HG02884 (cell line): ENCODE measurements at regions not wholly inside any gene's neighbourhood (a gene's known extent, or its start where the extent isn't known, plus 50 kb on each side); places are given as distances from the start of the nearest gene placed in this dataset.

Source experiments
- ATAC-seq: cut with Tn5 transposase; IDR thresholded peaks from one replicate; pipeline ENCODE4 v1.9.1; 2021; ENCODE audit warnings: mild to moderate bottlenecking, moderate library complexity; ENCODE audit not compliant: unreplicated experiment

- no peak for ATAC-seq
Observed at GRCh38 chr3:104642827-104643226, 723.9 kb upstream of the ALCAM start.

GRCh38 chr3:104646196-104646595, 720.5 kb upstream of the ALCAM start:
- no peak for ATAC-seq

GRCh38 chr3:104648823-104649222, 717.9 kb upstream of the ALCAM start:
- no peak for ATAC-seq

- no peak for ATAC-seq
Observed at GRCh38 chr3:104669083-104669482, 697.6 kb upstream of the ALCAM start.

- no peak for ATAC-seq
Observed at GRCh38 chr3:104672331-104672730, 694.4 kb upstream of the ALCAM start.

GRCh38 chr3:104673981-104674380, 692.7 kb upstream of the ALCAM start:
- no peak for ATAC-seq

GRCh38 chr3:104676241-104676640, 690.5 kb upstream of the ALCAM start:
- no peak for ATAC-seq

- no peak for ATAC-seq
Observed at GRCh38 chr3:104677932-104678331, 688.8 kb upstream of the ALCAM start.

GRCh38 chr3:104685492-104685891, 681.2 kb upstream of the ALCAM start:
- no peak for ATAC-seq

GRCh38 chr3:104687362-104687761, 679.3 kb upstream of the ALCAM start:
- no peak for ATAC-seq

- no peak for ATAC-seq
Observed at GRCh38 chr3:104696470-104696869, 670.2 kb upstream of the ALCAM start.

- no peak for ATAC-seq
Observed at GRCh38 chr3:104711406-104711805, 655.3 kb upstream of the ALCAM start.

- no peak for ATAC-seq
Observed at GRCh38 chr3:104715972-104716371, 650.7 kb upstream of the ALCAM start.

GRCh38 chr3:104717828-104718196, 648.9 kb upstream of the ALCAM start:
- ATAC-seq: no peak

GRCh38 chr3:104723000-104723399, 643.7 kb upstream of the ALCAM start:
- ATAC-seq: no peak

- ATAC-seq: no peak
Observed at GRCh38 chr3:104731074-104731473, 635.6 kb upstream of the ALCAM start.

- ATAC-seq: no peak
Observed at GRCh38 chr3:104734627-104735026, 632.1 kb upstream of the ALCAM start.

GRCh38 chr3:104735691-104736090, 631.0 kb upstream of the ALCAM start:
- no peak for ATAC-seq

- ATAC-seq: no peak
Observed at GRCh38 chr3:104738271-104738670, 628.4 kb upstream of the ALCAM start.

- ATAC-seq: no peak
Observed at GRCh38 chr3:104740874-104741379, 625.8 kb upstream of the ALCAM start.

GRCh38 chr3:104742044-104742443, 624.7 kb upstream of the ALCAM start:
- no peak for ATAC-seq

- ATAC-seq: no peak
Observed at GRCh38 chr3:104745313-104745712, 621.4 kb upstream of the ALCAM start.

GRCh38 chr3:104746056-104746455, 620.7 kb upstream of the ALCAM start:
- no peak for ATAC-seq

- no peak for ATAC-seq
Observed at GRCh38 chr3:104750581-104750980, 616.1 kb upstream of the ALCAM start.
